ENCODE measurements at regions not wholly inside any gene's neighbourhood (a gene's known extent, or its start where the extent isn't known, plus 50 kb on each side); places are given as distances from the start of the nearest gene placed in this dataset.

- peak; percentile 70 for DNase-seq (ENCODE audit: low read depth)
Observed at GRCh38 chr18:25646971-25647370, 295.0 kb upstream of the ZNF521 start.

GRCh38 chr18:25639596-25639995 lies 287.6 kb upstream of the ZNF521 start:
- DNase-seq (ENCODE audit: low read depth), result no peak

DNA sequence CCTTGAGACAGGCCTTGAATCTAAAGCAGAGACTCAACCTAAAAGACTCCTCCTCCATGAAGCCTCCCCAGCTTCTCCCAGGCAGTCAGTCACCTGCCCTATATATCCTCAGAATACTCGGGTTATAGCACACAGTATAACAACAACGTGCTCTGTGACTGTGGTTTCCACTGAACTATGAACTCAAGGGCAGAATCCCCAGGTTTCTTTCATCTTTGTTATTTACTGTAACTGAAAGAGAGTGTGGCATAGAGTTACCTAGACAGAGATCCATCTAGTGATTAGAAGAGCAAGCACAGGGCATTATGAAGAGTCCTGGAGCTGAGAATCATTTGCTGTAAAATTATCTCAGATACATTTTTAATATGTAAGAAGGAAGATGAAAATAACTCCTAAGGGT lies 281.6 kb upstream of the ZNF521 start:
- no peak for DNase-seq (ENCODE audit: low read depth)

GRCh38 chr18:25630682-25631081 lies 278.7 kb upstream of the ZNF521 start:
- no peak for DNase-seq (ENCODE audit: low read depth)

GRCh38 chr18:25621682-25622081 lies 269.7 kb upstream of the ZNF521 start:
- no peak for DNase-seq (ENCODE audit: low read depth)

DNA sequence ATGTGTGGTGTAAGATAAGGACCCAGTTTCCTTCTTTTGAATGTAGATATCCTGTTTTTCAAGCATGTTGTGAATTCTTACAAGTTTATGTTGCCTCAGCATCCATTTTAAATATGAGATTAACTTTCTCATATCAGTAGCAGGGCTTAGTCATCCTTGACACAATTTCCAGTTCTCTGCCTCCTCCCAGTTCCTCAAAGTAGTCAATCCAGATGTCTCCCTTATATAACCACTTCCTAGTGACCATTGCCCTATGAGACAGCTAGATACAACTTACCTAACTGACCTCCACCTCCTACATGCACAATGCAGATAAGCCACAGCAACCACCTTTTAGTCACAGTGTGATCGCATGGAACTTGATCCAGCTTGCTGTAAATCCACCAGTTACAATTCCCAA lies 269.2 kb upstream of the ZNF521 start:
- no peak for DNase-seq (ENCODE audit: low read depth)

- no peak for DNase-seq (ENCODE audit: low read depth)
Observed at GRCh38 chr18:25614168-25614567, 262.2 kb upstream of the ZNF521 start.

DNA sequence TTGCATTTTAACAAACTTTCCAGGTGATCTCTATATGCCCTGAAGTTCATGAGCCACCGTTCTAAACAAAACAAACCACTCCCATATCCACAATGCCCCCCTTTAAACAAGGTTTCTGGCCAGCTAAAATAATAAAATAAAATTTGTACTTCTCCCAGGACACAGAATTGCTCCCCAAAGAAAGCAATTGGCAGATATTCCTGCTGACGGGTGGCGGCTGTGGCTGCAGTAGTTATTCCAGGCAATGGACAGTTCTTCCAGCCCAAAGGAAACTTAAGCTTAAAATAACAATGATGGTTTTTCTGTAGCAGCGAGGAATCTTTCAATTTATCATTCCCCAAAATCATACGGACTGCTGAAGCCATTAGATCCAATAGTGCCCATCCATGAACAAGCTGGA lies 260.5 kb upstream of the ZNF521 start:
- no peak for DNase-seq (ENCODE audit: low read depth)

DNA sequence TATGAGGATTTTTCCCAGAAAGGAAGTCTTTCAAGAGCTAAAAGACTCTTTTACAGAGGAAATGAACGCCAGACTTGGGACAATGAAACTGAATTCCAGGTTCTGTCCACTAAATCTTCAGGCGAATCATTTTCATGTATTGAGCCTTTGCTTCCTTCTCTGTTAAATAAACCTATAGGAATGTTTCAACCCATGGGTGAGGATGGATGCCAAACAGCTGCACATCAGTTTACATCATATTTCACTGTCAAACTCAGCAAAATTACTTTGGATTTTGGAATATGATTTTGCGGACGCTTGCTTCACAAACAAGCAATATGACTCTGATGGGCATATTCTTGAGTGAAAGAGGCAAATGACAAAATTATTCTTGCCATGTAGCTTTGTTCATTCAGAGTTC lies 256.1 kb upstream of the ZNF521 start:
- DNase-seq (ENCODE audit: low read depth), result no peak

DNA sequence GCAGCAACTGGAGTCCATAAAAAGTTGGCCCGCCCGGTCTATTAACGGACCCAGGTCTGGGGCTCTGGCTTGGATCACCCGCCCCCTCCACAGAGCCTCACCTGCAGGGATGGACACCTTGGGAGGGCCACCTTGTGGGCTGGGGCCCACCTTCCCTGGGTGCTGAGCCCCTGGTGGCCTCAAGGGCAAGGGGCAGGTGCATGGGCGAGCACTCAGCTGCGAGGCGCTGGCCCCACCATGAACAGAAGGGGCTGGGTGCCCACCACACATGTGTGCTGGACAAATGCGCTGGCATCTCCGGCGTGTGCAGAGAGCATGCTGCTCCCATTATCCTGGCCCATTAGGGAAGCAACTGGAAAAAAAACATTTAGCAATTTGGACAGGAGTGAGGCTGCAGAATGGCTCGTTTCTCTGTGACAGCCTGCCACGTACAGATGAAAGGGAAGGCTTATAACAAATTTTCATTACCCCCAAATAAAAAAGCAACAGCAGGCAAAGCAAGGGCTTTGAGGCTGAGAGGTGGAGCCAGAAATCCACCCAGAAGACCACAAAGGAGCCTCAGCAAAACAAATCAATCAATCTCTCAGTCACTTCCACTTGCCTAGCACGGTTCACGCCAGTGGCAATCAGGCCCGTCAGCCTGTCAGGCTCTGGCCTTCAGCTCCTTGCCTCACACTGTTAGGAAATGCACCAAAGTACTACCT lies 253.1 kb upstream of the ZNF521 start:
- DNase-seq (ENCODE audit: low read depth), result no peak

DNA sequence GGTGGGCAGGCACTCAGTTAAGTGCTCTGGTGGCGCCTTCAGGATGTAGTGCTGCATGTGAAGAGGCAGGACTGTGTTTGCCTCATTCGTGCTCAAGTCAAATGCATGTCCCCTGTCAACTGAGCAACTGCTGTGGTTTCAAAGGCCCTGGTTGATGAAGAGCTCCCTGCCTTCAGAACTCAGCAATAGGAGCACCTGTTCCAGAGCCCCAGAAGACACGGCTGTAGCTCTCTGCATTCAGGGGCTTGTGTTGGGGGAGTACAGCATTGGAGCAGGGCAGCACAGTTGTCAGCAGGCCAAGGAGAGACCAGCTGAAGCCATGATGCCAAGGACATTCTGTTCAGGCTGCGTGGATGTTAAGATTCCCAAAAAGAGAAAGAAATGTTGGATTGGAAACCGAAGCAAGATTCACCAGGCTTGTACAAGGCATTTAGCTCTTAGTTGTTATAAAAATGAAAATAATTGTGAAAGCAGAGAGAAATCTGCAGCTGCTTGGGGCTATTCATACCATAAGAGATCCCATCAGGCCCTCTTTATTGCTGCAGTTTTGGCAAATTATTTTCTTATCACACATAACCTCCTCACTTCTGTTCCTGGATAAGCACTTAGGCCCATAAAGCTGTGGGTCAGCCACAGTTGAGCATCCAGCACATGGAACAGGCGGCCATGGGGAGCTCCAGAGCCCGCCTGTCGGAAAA lies 252.4 kb upstream of the ZNF521 start:
- no peak for DNase-seq (ENCODE audit: low read depth)

- DNase-seq (ENCODE audit: low read depth), result no peak
Observed at GRCh38 chr18:25599443-25599842, 247.5 kb upstream of the ZNF521 start.

GRCh38 chr18:25597476-25597875 lies 245.5 kb upstream of the ZNF521 start:
- no peak for DNase-seq (ENCODE audit: low read depth)

GRCh38 chr18:25595274-25596060 lies 243.5 kb upstream of the ZNF521 start:
- DNase-seq (ENCODE audit: low read depth), result no peak

- no peak for DNase-seq (ENCODE audit: low read depth)
Observed at GRCh38 chr18:25594351-25594750, 242.4 kb upstream of the ZNF521 start.

DNA sequence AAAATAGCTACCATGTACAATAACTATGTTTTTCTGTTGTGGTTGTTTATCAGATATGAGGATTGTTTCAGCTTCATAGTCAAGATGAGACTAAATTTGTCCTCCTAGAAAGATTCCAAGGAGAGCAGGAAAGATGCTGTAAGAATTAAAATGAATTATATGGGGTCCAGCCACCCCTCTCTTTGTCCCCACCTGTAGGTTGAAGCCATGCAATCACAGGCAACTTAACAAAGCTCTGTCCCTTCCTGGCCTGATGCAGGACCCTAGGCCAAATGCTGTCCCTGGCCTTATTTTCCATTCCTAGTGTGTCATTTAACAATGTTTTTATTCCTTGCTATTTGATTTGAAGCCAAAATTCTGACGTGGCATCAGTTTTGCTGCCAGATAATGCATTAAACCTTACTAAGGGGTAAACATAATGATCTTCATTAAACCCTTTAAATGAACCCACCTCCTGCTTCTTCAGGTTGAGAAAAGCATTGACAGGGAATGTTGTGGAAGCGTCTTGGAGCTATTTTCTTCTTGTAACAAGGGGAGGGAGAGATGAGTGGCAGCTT lies 240.9 kb upstream of the ZNF521 start:
- no peak for DNase-seq (ENCODE audit: low read depth)

GRCh38 chr18:25590456-25590855 lies 238.5 kb upstream of the ZNF521 start:
- no peak for DNase-seq (ENCODE audit: low read depth)

DNA sequence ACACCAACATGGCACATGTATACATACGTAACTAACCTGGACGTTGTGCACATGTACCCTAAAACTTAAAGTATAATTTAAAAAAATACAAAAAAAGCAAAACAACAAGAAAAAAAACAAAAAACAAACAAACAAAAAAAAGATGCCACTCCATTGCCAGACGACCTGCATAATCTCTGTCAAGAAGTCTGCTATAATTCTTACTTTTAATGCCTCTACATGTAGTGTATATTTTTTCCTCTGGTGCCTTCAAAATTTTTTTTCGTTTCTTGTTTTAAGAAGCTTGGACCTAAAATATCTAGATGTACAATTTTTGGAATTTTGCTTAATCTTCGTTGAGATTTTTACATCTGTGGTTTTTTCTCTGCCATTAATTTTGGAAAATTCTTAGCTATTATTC lies 235.6 kb upstream of the ZNF521 start:
- DNase-seq (ENCODE audit: low read depth), result no peak

DNA sequence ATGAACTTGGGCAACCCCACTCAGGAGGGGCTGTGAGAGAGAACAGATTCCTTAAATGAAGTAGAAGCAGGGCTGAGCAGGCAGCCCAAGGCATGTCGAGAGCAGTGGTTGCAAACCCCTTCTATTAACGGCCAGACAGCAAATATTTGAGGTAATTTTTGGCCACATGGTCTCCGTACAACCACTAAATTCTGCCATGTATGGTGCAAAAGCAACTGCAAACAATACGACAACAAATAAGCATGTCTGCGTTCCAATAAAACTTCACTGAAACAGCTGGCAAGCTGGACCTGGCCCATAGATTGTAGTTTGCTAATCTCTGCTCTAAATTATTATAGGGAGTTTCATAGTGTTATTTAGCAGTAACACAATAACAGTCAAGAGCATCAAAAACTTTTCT lies 217.0 kb upstream of the ZNF521 start:
- DNase-seq (ENCODE audit: low read depth), result no peak

DNA sequence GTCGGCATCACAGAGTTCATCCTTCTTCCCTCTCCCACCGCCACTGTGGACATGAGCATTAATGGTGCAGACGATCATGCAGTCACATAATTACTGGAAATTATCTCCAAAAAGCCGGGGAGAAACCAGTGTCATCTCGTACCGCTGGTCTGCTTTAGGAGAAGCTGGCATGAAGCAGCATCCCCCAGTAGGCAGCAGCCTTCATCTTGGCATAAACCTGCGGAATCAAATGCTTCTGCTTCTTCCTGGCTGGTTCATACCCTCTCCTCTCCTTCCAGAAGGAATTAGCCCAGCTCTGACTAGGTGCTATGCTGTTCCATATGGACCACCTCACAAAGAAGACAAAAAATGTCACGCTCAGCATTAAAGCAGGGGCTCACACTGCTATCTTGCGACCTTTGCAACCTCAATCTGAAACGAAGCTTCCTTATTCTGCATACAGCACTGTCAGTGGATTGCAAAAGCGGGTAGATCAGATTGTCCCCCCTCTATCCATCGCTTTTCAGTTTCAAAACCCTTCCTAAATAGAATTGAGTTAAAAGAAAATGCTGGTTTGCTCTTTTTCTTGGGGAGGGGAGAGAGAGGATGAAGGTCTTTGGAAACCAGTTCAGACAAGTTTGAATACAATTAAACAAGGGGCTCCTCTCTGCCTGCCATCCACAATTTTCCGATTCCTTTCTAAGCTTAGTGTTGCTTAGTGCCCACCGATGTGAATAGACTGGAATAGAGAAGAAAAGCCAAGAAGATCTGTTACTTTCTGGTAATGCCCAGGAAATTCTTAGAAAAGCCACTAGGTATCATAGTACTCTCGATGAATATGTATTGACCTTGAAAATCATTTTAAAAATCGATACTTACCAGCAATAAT lies 212.1 kb upstream of the ZNF521 start:
- DNase-seq (ENCODE audit: low read depth), result no peak

DNA sequence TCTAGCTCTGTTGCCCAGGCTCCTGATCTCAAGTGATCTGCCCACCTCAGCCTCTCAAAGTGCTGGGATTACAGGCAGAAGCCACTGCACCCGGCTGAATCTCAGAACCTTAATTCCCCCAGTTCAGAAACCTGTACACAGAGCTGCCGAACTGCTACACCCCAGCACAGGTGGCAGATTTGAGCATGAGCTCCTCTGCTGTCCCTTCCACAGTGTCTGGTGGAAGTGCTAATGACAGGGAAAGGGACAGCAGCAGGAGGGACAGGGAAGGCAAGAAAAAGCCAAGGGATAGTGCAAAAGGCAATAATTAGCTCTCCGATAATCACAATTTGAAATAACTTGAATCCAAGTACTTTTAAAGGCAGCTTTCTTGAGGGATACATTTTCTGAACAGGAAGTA lies 211.4 kb upstream of the ZNF521 start:
- no peak for DNase-seq (ENCODE audit: low read depth)

GRCh38 chr18:25561918-25562317 lies 210.0 kb upstream of the ZNF521 start:
- DNase-seq (ENCODE audit: low read depth), result peak; percentile 2
